ENCODE measurements at regions not wholly inside any gene's neighbourhood (a gene's known extent, or its start where the extent isn't known, plus 50 kb on each side); places are given as distances from the start of the nearest gene placed in this dataset.

- POLR2A ChIA-PET = no interaction called here
- ATAC-seq (ENCODE audit: low read depth) = no peak
- no peak for TF ChIP-seq CTCF (IDR thresholded peaks at IDR 0.05)
- Mint-ChIP-seq H3K4me1 (no peaks in the 10 kb centered on the region), H3K36me3 (ENCODE audit: low read depth) (no peaks in the 10 kb centered on the region), H3K4me3 (no peak overlapping the region), H3K9me3 (peaks cover 8% of the 10 kb centered on the region), H3K27ac (no peak overlapping the region), H3K27me3 (no peaks in the 10 kb centered on the region)
- intact Hi-C loops (cut with micrococcal nuclease) = no loop called here
- DNase-seq = no peak
- CTCF ChIA-PET = no interaction called here
Observed at GRCh38 chr7:13593854-13594253, 395.6 kb downstream of the ETV1 start.

- intact Hi-C loops (cut with micrococcal nuclease) = no loop called here
- Mint-ChIP-seq H3K27ac (no peak overlapping the region), H3K4me1 (no peaks in the 10 kb centered on the region), H3K27me3 (no peaks in the 10 kb centered on the region), H3K36me3 (ENCODE audit: low read depth) (no peaks in the 10 kb centered on the region), H3K9me3 (peaks cover 2% of the 10 kb centered on the region), H3K4me3 (no peak overlapping the region)
- TF ChIP-seq CTCF (IDR thresholded peaks at IDR 0.05) = no peak
- ChIA-PET POLR2A (no interaction called here), CTCF (no interaction called here)
- no peak for DNase-seq
- no peak for ATAC-seq (ENCODE audit: low read depth)
Observed at GRCh38 chr7:13602036-13602435, 387.4 kb downstream of the ETV1 start.

- CTCF ChIA-PET = no interaction called here
- TF ChIP-seq CTCF (IDR thresholded peaks at IDR 0.05) = no peak
- H3K36me3 Mint-ChIP-seq (ENCODE audit: low read depth) = no peaks in the 10 kb centered on the region
- H3K27me3 Mint-ChIP-seq = no peaks in the 10 kb centered on the region
- H3K9me3 Mint-ChIP-seq = peaks cover under 1% of the 10 kb centered on the region
- no peak overlapping the region for H3K27ac Mint-ChIP-seq
- DNase-seq (no peak), ATAC-seq (ENCODE audit: low read depth) (no peak)
- H3K4me1 Mint-ChIP-seq = no peaks in the 10 kb centered on the region
- POLR2A ChIA-PET = no interaction called here
- no peak overlapping the region for H3K4me3 Mint-ChIP-seq
- intact Hi-C loops (cut with micrococcal nuclease) = no loop called here
Observed at GRCh38 chr7:13603016-13603415, 386.4 kb downstream of the ETV1 start.

- Mint-ChIP-seq H3K36me3 (ENCODE audit: low read depth) (no peaks in the 10 kb centered on the region), H3K27me3 (no peaks in the 10 kb centered on the region), H3K4me1 (no peaks in the 10 kb centered on the region), H3K9me3 (peaks cover 3% of the 10 kb centered on the region), H3K4me3 (no peak overlapping the region), H3K27ac (no peak overlapping the region)
- ChIA-PET CTCF (no interaction called here), POLR2A (no interaction called here)
- no peak for DNase-seq
- ATAC-seq (ENCODE audit: low read depth) = no peak
- intact Hi-C loops (cut with micrococcal nuclease) = no loop called here
- no peak for TF ChIP-seq CTCF (IDR thresholded peaks at IDR 0.05)
Observed at GRCh38 chr7:13603661-13604060, 385.8 kb downstream of the ETV1 start.

- ChIA-PET POLR2A (no interaction called here), CTCF (no interaction called here)
- H3K36me3 Mint-ChIP-seq (ENCODE audit: low read depth) = no peaks in the 10 kb centered on the region
- no peak for TF ChIP-seq CTCF (IDR thresholded peaks at IDR 0.05)
- H3K27ac Mint-ChIP-seq = no peak overlapping the region
- H3K27me3 Mint-ChIP-seq = no peaks in the 10 kb centered on the region
- DNase-seq (no peak), ATAC-seq (ENCODE audit: low read depth) (no peak)
- intact Hi-C loops (cut with micrococcal nuclease) = no loop called here
- no peak overlapping the region for H3K4me3 Mint-ChIP-seq
- no peaks in the 10 kb centered on the region for H3K4me1 Mint-ChIP-seq
- H3K9me3 Mint-ChIP-seq = peaks cover 3% of the 10 kb centered on the region
Observed at GRCh38 chr7:13604178-13604577, 385.3 kb downstream of the ETV1 start.

Measured in activated B cell treated with CpG ODN at 0.5 μM for 24 hours (primary cell).